ENCODE measurements at regions not wholly inside any gene's neighbourhood (a gene's known extent, or its start where the extent isn't known, plus 50 kb on each side); places are given as distances from the start of the nearest gene placed in this dataset.
A peak's percentile ranks its signal among the peaks of the same experiment; 100 is the strongest.

DNA sequence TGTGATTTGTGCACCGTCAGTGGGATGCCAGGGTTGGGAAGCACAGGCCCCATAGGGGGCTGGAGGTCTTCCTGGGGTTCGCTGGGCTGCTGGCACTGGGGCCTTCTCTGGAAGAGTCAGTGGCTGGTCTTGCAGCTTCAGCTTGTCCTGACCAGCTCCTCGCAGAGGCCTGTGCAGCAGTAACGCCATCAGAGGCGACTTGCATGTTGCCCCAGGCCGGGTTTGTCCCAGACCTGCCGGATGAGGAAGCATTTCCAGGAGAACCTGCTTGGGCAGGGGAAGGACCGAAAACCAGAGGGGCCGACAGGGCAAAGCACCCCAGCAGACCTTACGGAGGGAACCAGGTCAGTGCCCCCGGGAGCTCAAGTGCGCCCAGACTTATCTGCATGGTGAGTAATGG, 54.7 kb upstream of the IRX2 start (continued):
- TF ChIP-seq, protein P1, sequence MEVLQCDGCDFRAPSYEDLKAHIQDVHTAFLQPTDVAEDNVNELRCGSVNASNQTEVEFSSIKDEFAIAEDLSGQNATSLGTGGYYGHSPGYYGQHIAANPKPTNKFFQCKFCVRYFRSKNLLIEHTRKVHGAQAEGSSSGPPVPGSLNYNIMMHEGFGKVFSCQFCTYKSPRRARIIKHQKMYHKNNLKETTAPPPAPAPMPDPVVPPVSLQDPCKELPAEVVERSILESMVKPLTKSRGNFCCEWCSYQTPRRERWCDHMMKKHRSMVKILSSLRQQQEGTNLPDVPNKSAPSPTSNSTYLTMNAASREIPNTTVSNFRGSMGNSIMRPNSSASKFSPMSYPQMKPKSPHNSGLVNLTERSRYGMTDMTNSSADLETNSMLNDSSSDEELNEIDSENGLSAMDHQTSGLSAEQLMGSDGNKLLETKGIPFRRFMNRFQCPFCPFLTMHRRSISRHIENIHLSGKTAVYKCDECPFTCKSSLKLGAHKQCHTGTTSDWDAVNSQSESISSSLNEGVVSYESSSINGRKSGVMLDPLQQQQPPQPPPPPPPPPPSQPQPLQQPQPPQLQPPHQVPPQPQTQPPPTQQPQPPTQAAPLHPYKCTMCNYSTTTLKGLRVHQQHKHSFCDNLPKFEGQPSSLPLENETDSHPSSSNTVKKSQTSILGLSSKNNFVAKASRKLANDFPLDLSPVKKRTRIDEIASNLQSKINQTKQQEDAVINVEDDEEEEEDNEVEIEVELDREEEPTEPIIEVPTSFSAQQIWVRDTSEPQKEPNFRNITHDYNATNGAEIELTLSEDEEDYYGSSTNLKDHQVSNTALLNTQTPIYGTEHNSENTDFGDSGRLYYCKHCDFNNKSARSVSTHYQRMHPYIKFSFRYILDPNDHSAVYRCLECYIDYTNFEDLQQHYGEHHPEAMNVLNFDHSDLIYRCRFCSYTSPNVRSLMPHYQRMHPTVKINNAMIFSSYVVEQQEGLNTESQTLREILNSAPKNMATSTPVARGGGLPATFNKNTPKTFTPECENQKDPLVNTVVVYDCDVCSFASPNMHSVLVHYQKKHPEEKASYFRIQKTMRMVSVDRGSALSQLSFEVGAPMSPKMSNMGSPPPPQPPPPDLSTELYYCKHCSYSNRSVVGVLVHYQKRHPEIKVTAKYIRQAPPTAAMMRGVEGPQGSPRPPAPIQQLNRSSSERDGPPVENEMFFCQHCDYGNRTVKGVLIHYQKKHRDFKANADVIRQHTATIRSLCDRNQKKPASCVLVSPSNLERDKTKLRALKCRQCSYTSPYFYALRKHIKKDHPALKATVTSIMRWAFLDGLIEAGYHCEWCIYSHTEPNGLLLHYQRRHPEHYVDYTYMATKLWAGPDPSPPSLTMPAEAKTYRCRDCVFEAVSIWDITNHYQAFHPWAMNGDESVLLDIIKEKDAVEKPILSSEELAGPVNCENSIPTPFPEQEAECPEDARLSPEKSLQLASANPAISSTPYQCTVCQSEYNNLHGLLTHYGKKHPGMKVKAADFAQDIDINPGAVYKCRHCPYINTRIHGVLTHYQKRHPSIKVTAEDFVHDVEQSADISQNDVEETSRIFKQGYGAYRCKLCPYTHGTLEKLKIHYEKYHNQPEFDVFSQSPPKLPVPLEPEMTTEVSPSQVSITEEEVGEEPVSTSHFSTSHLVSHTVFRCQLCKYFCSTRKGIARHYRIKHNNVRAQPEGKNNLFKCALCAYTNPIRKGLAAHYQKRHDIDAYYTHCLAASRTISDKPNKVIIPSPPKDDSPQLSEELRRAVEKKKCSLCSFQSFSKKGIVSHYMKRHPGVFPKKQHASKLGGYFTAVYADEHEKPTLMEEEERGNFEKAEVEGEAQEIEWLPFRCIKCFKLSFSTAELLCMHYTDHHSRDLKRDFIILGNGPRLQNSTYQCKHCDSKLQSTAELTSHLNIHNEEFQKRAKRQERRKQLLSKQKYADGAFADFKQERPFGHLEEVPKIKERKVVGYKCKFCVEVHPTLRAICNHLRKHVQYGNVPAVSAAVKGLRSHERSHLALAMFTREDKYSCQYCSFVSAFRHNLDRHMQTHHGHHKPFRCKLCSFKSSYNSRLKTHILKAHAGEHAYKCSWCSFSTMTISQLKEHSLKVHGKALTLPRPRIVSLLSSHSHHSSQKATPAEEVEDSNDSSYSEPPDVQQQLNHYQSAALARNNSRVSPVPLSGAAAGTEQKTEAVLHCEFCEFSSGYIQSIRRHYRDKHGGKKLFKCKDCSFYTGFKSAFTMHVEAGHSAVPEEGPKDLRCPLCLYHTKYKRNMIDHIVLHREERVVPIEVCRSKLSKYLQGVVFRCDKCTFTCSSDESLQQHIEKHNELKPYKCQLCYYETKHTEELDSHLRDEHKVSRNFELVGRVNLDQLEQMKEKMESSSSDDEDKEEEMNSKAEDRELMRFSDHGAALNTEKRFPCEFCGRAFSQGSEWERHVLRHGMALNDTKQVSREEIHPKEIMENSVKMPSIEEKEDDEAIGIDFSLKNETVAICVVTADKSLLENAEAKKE (CRISPR knock-in tag; IDR thresholded peaks at IDR 0.05) = no peak

DNA sequence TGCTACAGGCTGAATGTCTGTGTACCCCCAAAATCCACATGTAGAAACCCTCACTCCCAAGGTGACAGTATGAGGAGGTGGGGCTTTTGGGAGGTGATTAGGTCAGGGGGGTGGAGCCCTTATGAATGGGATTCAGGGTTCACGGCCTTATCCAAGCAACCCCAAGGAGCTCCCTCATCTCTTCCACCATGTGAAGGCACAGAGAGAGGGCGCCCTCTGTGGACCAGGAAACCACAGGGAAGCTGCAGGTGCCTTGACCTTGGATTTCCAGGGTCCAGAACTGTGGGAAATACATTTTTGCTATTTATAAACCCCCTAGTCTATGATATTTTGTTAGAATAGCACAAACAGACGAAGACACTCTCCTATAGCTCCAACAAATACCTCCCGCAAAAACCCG, 53.6 kb upstream of the IRX2 start:
- DNase-seq (ENCODE audit: low spot score) (peak; percentile 76), ATAC-seq (peak; percentile 97)
- Histone ChIP-seq H3K9me2 (ENCODE audit: insufficient read depth) (no peaks in the 10 kb centered on the region), H3K36me3 (ENCODE audit: insufficient read depth) (no peaks in the 10 kb centered on the region), H3K4me2 (no peak overlapping the region), H3K4me1 (ENCODE audit: insufficient read depth) (no peaks in the 10 kb centered on the region), H4K20me1 (replicated peaks; ENCODE audit: insufficient read depth) (no peaks in the 10 kb centered on the region), H3K79me2 (replicated peaks; ENCODE audit: insufficient read depth) (no peaks in the 10 kb centered on the region), H3K4me3 (no peak overlapping the region), H3K27me3 (ENCODE audit: insufficient read depth) (no peaks in the 10 kb centered on the region), H2AFZ (no peak overlapping the region), H3F3A (replicated peaks; ENCODE audit: low read depth) (no peaks in the 10 kb centered on the region), H3K27ac (ENCODE audit: low read depth) (no peak overlapping the region)
- no peaks in the 10 kb centered on the region for H3K36me3 Mint-ChIP-seq (ENCODE audit: low read depth)
- no peaks in the 10 kb centered on the region for H3K9me3 Mint-ChIP-seq
- H3K27ac Mint-ChIP-seq = no peak overlapping the region
- H3K4me3 Mint-ChIP-seq = no peak overlapping the region
- no peaks in the 10 kb centered on the region for H3K4me1 Mint-ChIP-seq
- H3K27me3 Mint-ChIP-seq (ENCODE audit: insufficient read depth, low read depth, poor library complexity) = peaks cover 2% of the 10 kb centered on the region
- TF ChIP-seq EZH2 (IDR thresholded peaks at IDR 0.05; ENCODE audit: low read depth, unreplicated experiment) = no peak
- TF ChIP-seq, protein P2, sequence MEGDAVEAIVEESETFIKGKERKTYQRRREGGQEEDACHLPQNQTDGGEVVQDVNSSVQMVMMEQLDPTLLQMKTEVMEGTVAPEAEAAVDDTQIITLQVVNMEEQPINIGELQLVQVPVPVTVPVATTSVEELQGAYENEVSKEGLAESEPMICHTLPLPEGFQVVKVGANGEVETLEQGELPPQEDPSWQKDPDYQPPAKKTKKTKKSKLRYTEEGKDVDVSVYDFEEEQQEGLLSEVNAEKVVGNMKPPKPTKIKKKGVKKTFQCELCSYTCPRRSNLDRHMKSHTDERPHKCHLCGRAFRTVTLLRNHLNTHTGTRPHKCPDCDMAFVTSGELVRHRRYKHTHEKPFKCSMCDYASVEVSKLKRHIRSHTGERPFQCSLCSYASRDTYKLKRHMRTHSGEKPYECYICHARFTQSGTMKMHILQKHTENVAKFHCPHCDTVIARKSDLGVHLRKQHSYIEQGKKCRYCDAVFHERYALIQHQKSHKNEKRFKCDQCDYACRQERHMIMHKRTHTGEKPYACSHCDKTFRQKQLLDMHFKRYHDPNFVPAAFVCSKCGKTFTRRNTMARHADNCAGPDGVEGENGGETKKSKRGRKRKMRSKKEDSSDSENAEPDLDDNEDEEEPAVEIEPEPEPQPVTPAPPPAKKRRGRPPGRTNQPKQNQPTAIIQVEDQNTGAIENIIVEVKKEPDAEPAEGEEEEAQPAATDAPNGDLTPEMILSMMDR (conservative IDR thresholded peaks at IDR 0.05; ENCODE audit: low read depth in 2 of 2) = peak; percentile 75 to 87
- TF ChIP-seq ZNF331 (CRISPR knock-in tag; IDR thresholded peaks at IDR 0.05; ENCODE audit: low read depth) = no peak
